HUES64 (cell line): ENCODE measurements at regions not wholly inside any gene's neighbourhood (a gene's known extent, or its start where the extent isn't known, plus 50 kb on each side); places are given as distances from the start of the nearest gene placed in this dataset.

ENCODE experiments used
- H3K27ac ChIP-seq: 2 replicates; pipeline ENCODE4 v1.7.0; 2013; ENCODE audit warnings: low read depth, low read length, inconsistent platforms
- H3K27me3 ChIP-seq: 2 replicates; pipeline ENCODE4 v1.6.1; 2013; ENCODE audit warnings: mild to moderate bottlenecking, low read length; ENCODE audit not compliant: insufficient read depth
- H3K36me3 ChIP-seq: 2 replicates; pipeline ENCODE4 v1.6.1; 2013; ENCODE audit warnings: mild to moderate bottlenecking, low read length; ENCODE audit not compliant: insufficient read depth
- H3K4me1 ChIP-seq: 2 replicates; pipeline ENCODE4 v1.6.1; 2013; ENCODE audit warnings: mild to moderate bottlenecking, low read length, moderate library complexity; ENCODE audit not compliant: insufficient read depth
- H3K4me3 ChIP-seq: 2 replicates; pipeline ENCODE4 v1.5.1; 2013; ENCODE audit warnings: mild to moderate bottlenecking, low read length, moderate library complexity
- H3K9ac ChIP-seq: 2 replicates; pipeline ENCODE4 v1.6.1; 2013; ENCODE audit warnings: mild to moderate bottlenecking, low read depth, low read length
- H3K9me3 ChIP-seq: 2 replicates; pipeline ENCODE4 v1.6.1; 2013; ENCODE audit warnings: low read depth, low read length; ENCODE audit not compliant: insufficient read depth
- WGBS: fragments of 150-250, 120-280 bp; methylation state at CpG from one replicate; pipeline ENCODE4 v1.1.7; 2013; ENCODE audit warnings: missing lambda C conversion rate; 5-methylcytosine and 5-hydroxymethylcytosine counted together

DNA sequence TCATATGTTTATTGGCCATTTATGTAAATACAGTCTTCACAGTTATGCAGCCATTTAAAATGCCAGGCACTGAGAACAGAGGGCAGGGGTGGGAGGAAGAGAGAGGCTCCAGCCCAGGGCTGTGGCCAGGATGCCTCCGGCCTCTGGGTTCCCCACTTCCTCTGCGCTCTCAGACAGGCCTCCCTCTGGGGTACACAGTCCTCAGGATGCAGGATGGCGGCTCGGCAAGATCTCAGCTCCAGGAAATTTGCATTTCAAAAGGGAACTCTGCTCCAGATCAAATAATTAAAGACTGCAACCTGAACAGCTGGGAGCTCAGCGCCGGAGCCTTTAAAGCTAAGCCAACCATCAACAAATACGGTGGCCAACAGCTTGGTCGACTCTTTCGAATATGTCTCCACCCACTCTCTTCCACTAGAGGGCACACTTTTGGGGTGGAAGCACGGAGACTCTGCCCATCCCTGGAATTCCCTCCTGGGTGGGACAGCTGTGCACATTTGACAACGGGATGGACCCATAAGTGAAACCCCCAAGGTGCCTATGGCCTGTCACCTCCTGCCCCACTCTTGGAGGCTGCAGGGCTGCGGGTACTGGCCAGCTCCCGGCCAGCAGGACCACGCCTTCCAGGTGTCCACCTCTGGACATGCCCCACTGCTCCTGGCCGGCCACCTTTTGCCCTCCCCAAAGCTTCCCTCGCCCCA is 1044.7 kb downstream of the BRD1 start:
- Histone ChIP-seq H3K27me3 (no peaks in the 10 kb centered on the region), H3K9me3 (no peaks in the 10 kb centered on the region), H3K4me1 (peaks cover 16% of the 10 kb centered on the region), H3K4me3 (no peak overlapping the region), H3K36me3 (no peaks in the 10 kb centered on the region), H3K27ac (no peak overlapping the region), H3K9ac (no peak overlapping the region)
- 40% methylated on average over 16 of the region's 16 CpGs for WGBS

DNA sequence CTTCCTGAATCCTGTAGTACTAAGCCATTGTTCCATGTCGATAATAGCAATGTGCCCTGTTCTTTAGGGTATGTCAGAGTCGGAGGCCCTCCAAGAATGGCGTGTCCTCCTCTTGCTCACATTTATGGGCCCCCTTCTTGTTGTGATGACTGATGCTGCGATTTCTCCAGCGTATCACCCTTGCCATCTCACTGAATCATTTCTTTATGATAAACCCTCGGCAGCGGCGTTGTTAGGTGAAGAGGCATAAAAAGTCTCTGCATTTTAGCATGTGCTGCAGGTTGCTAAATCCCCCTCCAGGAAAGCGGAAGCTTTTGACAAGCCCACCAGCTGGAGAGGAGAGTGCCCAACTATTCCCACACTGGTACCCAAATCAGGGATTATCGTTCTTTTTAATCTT is 1045.3 kb downstream of the BRD1 start:
- WGBS = 87% methylated on average over 9 of the region's 10 CpGs
- Histone ChIP-seq H3K9me3 (peaks cover 4% of the 10 kb centered on the region; the same call in 1 of the 2 replicates), H3K27ac (no peak overlapping the region), H3K4me3 (no peak overlapping the region), H3K4me1 (peaks cover 16% of the 10 kb centered on the region), H3K9ac (no peak overlapping the region), H3K27me3 (no peaks in the 10 kb centered on the region), H3K36me3 (no peaks in the 10 kb centered on the region)

DNA sequence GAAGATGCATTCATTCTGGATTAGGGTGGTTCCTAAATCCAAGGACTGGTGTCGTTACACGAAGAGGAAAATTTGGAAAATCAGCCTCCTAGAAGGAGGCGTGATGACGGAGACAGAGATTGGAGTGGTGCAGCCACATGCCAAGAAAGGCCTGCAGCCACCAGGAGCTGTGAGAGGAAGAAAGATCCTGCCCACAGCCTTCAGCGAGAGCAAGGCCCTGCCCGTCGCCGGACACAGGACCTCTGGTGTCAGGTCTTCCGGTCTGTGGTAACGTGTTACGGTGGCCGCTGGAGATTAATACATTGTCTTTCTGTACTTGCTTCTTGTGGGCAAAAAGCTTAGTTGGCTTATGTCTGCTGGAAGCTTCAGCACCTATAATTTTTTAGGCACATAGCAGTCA is 1045.8 kb downstream of the BRD1 start:
- Histone ChIP-seq H3K4me3 (no peak overlapping the region), H3K27ac (no peak overlapping the region), H3K36me3 (no peaks in the 10 kb centered on the region), H3K9ac (no peak overlapping the region), H3K4me1 (peaks cover 16% of the 10 kb centered on the region), H3K9me3 (peaks cover 8% of the 10 kb centered on the region; the same call in 1 of the 2 replicates), H3K27me3 (no peaks in the 10 kb centered on the region)
- WGBS = 96% methylated on average over 12 of the region's 12 CpGs

DNA sequence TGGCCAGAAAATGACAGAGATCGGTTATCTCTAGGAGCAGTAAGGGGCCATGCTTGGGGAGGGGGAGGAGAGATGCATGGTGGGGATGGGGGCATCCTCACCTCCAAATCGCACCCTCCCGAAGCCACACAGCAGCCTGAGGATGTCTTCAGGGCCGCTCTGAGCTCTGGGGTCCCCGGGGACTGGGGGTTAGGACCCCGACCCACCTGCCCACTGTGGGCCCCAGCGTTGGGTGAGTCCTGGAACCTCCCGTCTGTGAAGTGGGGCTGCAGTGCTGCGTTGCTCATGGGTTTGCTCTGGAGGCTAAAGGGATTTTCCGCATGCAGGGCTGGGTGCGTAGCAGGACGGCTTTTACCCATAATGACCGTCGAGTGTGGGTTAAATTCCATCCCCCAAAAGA is 1046.3 kb downstream of the BRD1 start:
- Histone ChIP-seq H3K36me3 (no peaks in the 10 kb centered on the region), H3K9ac (no peak overlapping the region), H3K4me1 (peaks cover 16% of the 10 kb centered on the region), H3K27me3 (no peaks in the 10 kb centered on the region), H3K27ac (no peak overlapping the region), H3K4me3 (no peak overlapping the region), H3K9me3 (peaks cover 13% of the 10 kb centered on the region; the same call in 1 of the 2 replicates)
- WGBS = 94% methylated on average over 14 of the region's 14 CpGs

DNA sequence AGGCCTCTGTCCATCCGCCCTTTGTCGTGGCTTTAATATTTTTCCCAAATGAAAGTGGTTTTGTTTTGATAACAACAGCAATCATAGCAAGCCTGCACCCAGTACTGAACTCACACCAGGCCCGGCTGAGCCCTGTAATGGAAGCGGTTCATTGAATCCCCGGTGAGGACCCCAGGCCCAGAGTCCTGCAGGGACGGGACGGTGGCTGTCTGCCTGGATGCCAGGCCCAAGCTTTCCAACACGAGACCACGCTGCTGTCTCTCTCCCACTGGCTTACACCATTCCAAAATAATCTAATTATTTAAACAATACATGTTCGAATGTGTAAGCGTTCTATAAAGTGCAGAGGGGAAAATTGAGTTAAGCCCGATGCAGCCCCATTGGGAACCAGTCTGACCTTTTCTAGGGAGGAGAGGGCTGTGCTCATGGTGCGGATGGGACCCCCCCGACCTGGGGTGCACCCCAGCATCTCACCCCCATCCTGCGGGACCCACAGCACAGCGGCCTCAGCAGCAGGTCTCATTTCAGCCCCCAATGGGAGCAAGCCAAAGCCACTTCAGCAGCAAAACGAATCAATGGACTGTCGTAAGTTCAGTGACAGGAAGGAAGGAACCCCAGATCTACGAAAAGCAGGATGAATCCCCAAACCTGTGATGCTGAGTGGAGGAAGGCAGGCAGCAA is 1046.9 kb downstream of the BRD1 start:
- no peak overlapping the region for H3K4me3 ChIP-seq
- H3K9ac ChIP-seq = no peak overlapping the region
- H3K4me1 ChIP-seq = peaks cover 16% of the 10 kb centered on the region
- no peak overlapping the region for H3K27ac ChIP-seq
- WGBS = 91% methylated on average over 19 of the region's 19 CpGs
- H3K27me3 ChIP-seq = no peaks in the 10 kb centered on the region
- peaks cover 17% of the 10 kb centered on the region; the same call in 1 of the 2 replicates for H3K9me3 ChIP-seq
- H3K36me3 ChIP-seq = no peaks in the 10 kb centered on the region

- 94% methylated on average over 29 of the region's 29 CpGs for WGBS
- Histone ChIP-seq H3K27me3 (no peaks in the 10 kb centered on the region), H3K9me3 (peaks cover 17% of the 10 kb centered on the region; the same call in 1 of the 2 replicates), H3K36me3 (no peaks in the 10 kb centered on the region), H3K27ac (no peak overlapping the region), H3K4me1 (peaks cover 16% of the 10 kb centered on the region), H3K4me3 (no peak overlapping the region), H3K9ac (no peak overlapping the region)
Measured at GRCh38 chr22:48779661-48780596, 1047.7 kb downstream of the BRD1 start.

GRCh38 chr22:48779211-48779643 is 1048.4 kb downstream of the BRD1 start:
- H3K4me3 ChIP-seq = no peak overlapping the region
- no peak overlapping the region for H3K9ac ChIP-seq
- WGBS = 94% methylated on average over 24 of the region's 24 CpGs
- H3K27me3 ChIP-seq = no peaks in the 10 kb centered on the region
- no peak overlapping the region for H3K27ac ChIP-seq
- no peaks in the 10 kb centered on the region for H3K36me3 ChIP-seq
- peaks cover 16% of the 10 kb centered on the region for H3K4me1 ChIP-seq
- H3K9me3 ChIP-seq = peaks cover 17% of the 10 kb centered on the region; the same call in 1 of the 2 replicates

- no peak overlapping the region for H3K4me3 ChIP-seq
- no peak overlapping the region for H3K27ac ChIP-seq
- no peaks in the 10 kb centered on the region for H3K36me3 ChIP-seq
- H3K4me1 ChIP-seq = peaks cover 13% of the 10 kb centered on the region
- 95% methylated on average over 25 of the region's 25 CpGs for WGBS
- H3K9me3 ChIP-seq = peaks cover 17% of the 10 kb centered on the region; the same call in 1 of the 2 replicates
- H3K9ac ChIP-seq = no peak overlapping the region
- H3K27me3 ChIP-seq = no peaks in the 10 kb centered on the region
Measured at GRCh38 chr22:48778308-48779195, 1049.1 kb downstream of the BRD1 start.

DNA sequence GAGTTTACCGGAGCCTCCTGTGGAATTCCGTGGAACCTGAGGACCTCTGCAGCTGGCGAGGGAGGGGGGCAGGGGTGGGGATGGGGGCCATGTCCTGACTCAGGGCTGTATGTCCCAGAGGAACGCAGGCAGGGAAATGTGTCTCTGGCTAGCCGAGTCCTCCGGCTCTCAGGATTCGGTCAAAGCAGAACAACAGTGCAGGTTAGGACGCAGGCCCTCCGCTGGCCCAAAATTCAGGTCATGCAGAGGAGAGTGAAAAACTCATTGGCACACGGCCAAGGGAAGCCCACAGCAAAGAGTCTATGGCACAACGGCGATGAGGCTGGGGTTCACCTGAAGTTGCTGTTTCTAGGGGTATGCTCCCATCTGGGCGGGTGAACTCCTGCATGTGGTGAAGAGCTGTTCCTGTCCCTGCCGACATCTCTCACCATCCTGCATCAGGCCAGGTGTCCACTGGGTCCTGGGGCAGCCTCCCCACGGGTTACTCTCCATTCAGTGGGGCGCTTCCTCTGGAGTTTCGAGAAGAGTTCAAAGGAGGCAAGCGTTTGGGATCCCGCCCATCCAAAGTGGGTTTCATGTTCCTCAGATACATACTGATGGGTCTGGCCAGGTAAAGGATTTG is 1055.3 kb downstream of the BRD1 start:
- Histone ChIP-seq H3K9ac (no peak overlapping the region), H3K4me3 (no peak overlapping the region), H3K36me3 (no peaks in the 10 kb centered on the region), H3K27me3 (no peaks in the 10 kb centered on the region), H3K9me3 (peaks cover 37% of the 10 kb centered on the region), H3K4me1 (no peaks in the 10 kb centered on the region), H3K27ac (no peak overlapping the region)
- WGBS = 91% methylated on average over 19 of the region's 19 CpGs

GRCh38 chr22:48765595-48765994 is 1062.1 kb downstream of the BRD1 start:
- no peaks in the 10 kb centered on the region for H3K4me1 ChIP-seq
- H3K9ac ChIP-seq = no peak overlapping the region
- H3K27ac ChIP-seq = no peak overlapping the region
- 97% methylated on average over 5 of the region's 5 CpGs for WGBS
- no peak overlapping the region for H3K4me3 ChIP-seq
- H3K9me3 ChIP-seq = peaks cover 22% of the 10 kb centered on the region
- H3K36me3 ChIP-seq = no peaks in the 10 kb centered on the region
- no peaks in the 10 kb centered on the region for H3K27me3 ChIP-seq
